ENCODE measurements at regions not wholly inside any gene's neighbourhood (a gene's known extent, or its start where the extent isn't known, plus 50 kb on each side); places are given as distances from the start of the nearest gene placed in this dataset.

GRCh38 chr17:34780438-34780837, 180.8 kb downstream of the CCT6B start:
- TF ChIP-seq CTCF (conservative IDR thresholded peaks at IDR 0.05 in 1 of 2, IDR thresholded peaks at IDR 0.05 in 1 of 2; ENCODE audit: low read depth in 1 of 2, low read length in 2 of 2) (no peak), EZH2 (IDR thresholded peaks at IDR 0.05; ENCODE audit: low read length, missing control alignments) (no peak)

Measured in fibroblast of lung (primary cell).